Spleen (tissue), 11 donors: ENCODE measurements at regions not wholly inside any gene's neighbourhood (a gene's known extent, or its start where the extent isn't known, plus 50 kb on each side); places are given as distances from the start of the nearest gene placed in this dataset.
"Not testable (repeated sequence)": the region's sequence is repeated elsewhere in the genome, so short reads cannot be mapped to it uniquely, and the experiment has no call there.

ENCODE experiments used
- DNase-seq: peaks from one replicate; pipeline ENCODE4 v3.0.0-alpha.2; 2020
- H3K27ac ChIP-seq, 8 donors: fragments of 200-600 bp; sonication (generic) in 7 of 8; 1 replicate in 4 of 8; 2 replicates in 4 of 8; pipeline versions ENCODE4 v1.5.0 to v1.8.0; 2016 to 2021; ENCODE audit warnings: inconsistent platforms in 4 of 8, mild to moderate bottlenecking in 4 of 8, moderate library complexity in 1 of 8
- H3K27me3 ChIP-seq, 7 donors: fragments of 200-600 bp; sonication (generic) in 6 of 7; replicated peaks in 1 of 7; 1 replicate in 4 of 7; 2 replicates in 3 of 7; pipeline versions ENCODE4 v1.5.0 to v1.8.0; 2016 to 2021; ENCODE audit warnings: inconsistent platforms in 3 of 7, mild to moderate bottlenecking in 1 of 7
- H3K36me3 ChIP-seq, 6 donors: fragments of 200-600 bp; sonication (generic) in 5 of 6; 1 replicate in 4 of 6; 2 replicates in 2 of 6; pipeline versions ENCODE4 v1.5.0 to v1.8.0; 2016 to 2021; ENCODE audit warnings: inconsistent platforms in 2 of 6
- H3K4me1 ChIP-seq, 6 donors: fragments of 200-600 bp; sonication (generic) in 5 of 6; 1 replicate in 3 of 6; 2 replicates in 3 of 6; pipeline versions ENCODE4 v1.5.0 to v1.8.0; 2016 to 2021; ENCODE audit warnings: inconsistent platforms in 3 of 6
- H3K4me3 ChIP-seq, 8 donors: fragments of 200-600 bp; sonication (generic) in 7 of 8; 1 replicate in 4 of 8; 2 replicates in 4 of 8; pipeline versions ENCODE4 v1.5.0 to v1.8.0; 2016 to 2021; ENCODE audit warnings: inconsistent platforms in 4 of 8, mild to moderate bottlenecking in 4 of 8, moderate library complexity in 2 of 8
- H3K9me3 ChIP-seq, 8 donors: fragments of 200-600 bp; sonication (generic) in 7 of 8; 1 replicate in 4 of 8; 2 replicates in 4 of 8; pipeline versions ENCODE4 v1.5.0 to v1.8.0; 2016 to 2021; ENCODE audit warnings: inconsistent platforms in 4 of 8
- CTCF ChIP-seq, 11 experiments: fragments of 200-600 bp in 7 of 11; fragments of 450-650 bp in 4 of 11; sonication (generic) in 4 of 11; IDR thresholded peaks in 8 of 11; conservative IDR thresholded peaks in 3 of 11; 1 replicate in 7 of 11; 2 replicates in 4 of 11; pipeline versions ENCODE4 v1.4.0 to v1.8.0; 2016 to 2021; ENCODE audit warnings: antibody characterized with exemption in 11 of 11, inconsistent platforms in 4 of 11, mild to moderate bottlenecking in 1 of 11
- POLR2A ChIP-seq, 3 donors: fragments of 450-650 bp; IDR thresholded peaks; one replicate each; pipeline ENCODE4 v1.5.1; 2017; ENCODE audit warnings: antibody characterized with exemption in 3 of 3, mild to moderate bottlenecking in 1 of 3
- POLR2AphosphoS5 ChIP-seq, 3 donors: sonication (generic); formaldehyde crosslinking; IDR thresholded peaks; one replicate each; pipeline ENCODE4 v1.5.1; 2017; ENCODE audit warnings: antibody characterized with exemption in 3 of 3
- WGBS, 5 donors: extraction: QIAGEN DNeasy Blood & Tissue Kit in 3 of 5; methylation state at CpG; one replicate each; pipeline versions ENCODE4 v1.1.5 to v1.1.7; 2013 to 2018; 5-methylcytosine and 5-hydroxymethylcytosine counted together
- intact Hi-C: fragments of 100-400 bp; cut with DNase I; formaldehyde crosslinking; loops from one replicate; pipeline ENCODE4 v1.15.0; 2023; ENCODE audit warnings: low total_unique reads
- donor health status: healthy with polysubstance abuse.
- donor health status: DM: no; HTN: no; CAD: no; lungs with moderate emphysema.
- donor health status: DM: no; HTN: no; CAD: no.
- donor health status: Bipolar disorder and iron deficiency.
- donor health status: healthy.
- donor health status: DM: no; HTN: no; CAD: no.
- donor health status: DM: yes; HTN: yes; CAD: no.

- H3K27me3 ChIP-seq: peaks cover 0 to 45% (median 0%) of the 10 kb centered on the region in 7 donors
- no peak overlapping the region for H3K27ac ChIP-seq
- intact Hi-C loops: no loop called here
- no peak overlapping the region for H3K4me3 ChIP-seq
- DNase-seq: no peak
- WGBS, 5 donors: 52 to 57% (median 55%) methylated on average over 4 of the region's 4 CpGs
- H3K36me3 ChIP-seq: no peaks in the 10 kb centered on the region
- no peaks in the 10 kb centered on the region for H3K9me3 ChIP-seq
- peaks cover 4 to 41% (median 23%) of the 10 kb centered on the region in 6 donors for H3K4me1 ChIP-seq
- no peak for TF ChIP-seq POLR2AphosphoS5 (IDR thresholded peaks at IDR 0.05)
- TF ChIP-seq CTCF (IDR thresholded peaks at IDR 0.05 in 8 of 11, conservative IDR thresholded peaks at IDR 0.05 in 3 of 11): no peak
- no peak for TF ChIP-seq POLR2A (IDR thresholded peaks at IDR 0.05)
These were observed 238.9 kb upstream of the ID2 start for GRCh38 chr2:8442833-8443486.

- intact Hi-C loops: no loop called here
- Histone ChIP-seq H3K27me3 (peaks cover 0 to 29% (median 0%) of the 10 kb centered on the region in 7 donors), H3K4me1 (peaks cover 4 to 23% (median 11%) of the 10 kb centered on the region in 6 donors), H3K36me3 (no peaks in the 10 kb centered on the region), H3K9me3 (no peaks in the 10 kb centered on the region), H3K4me3 (no peak overlapping the region), H3K27ac (no peak overlapping the region)
- WGBS, 5 donors: 34 to 52% (median 41%) methylated on average over 4 of the region's 4 CpGs
- TF ChIP-seq POLR2AphosphoS5 (IDR thresholded peaks at IDR 0.05): no peak
- TF ChIP-seq POLR2A (IDR thresholded peaks at IDR 0.05): no peak
- TF ChIP-seq CTCF (IDR thresholded peaks at IDR 0.05 in 8 of 11, conservative IDR thresholded peaks at IDR 0.05 in 3 of 11): no peak
- no peak for DNase-seq
These were observed 236.3 kb upstream of the ID2 start for GRCh38 chr2:8445580-8445979.

GRCh38 chr2:8446751-8447150 is 235.1 kb upstream of the ID2 start:
- not testable (repeated sequence) for H3K4me3 ChIP-seq

GRCh38 chr2:8447610-8448221 is 234.1 kb upstream of the ID2 start:
- 85 to 91% (median 87%) methylated on average over 3 of the region's 3 CpGs for WGBS, 5 donors
- Histone ChIP-seq H3K36me3 (no peaks in the 10 kb centered on the region), H3K9me3 (no peaks in the 10 kb centered on the region), H3K4me1 (peaks cover 0 to 7% (median 3%) of the 10 kb centered on the region in 6 donors), H3K4me3 (no peak overlapping the region), H3K27ac (no peak overlapping the region), H3K27me3 (peaks cover 0 to 33% (median 0%) of the 10 kb centered on the region in 7 donors)
- intact Hi-C loops: no loop called here
- no peak for TF ChIP-seq CTCF (IDR thresholded peaks at IDR 0.05 in 8 of 11, conservative IDR thresholded peaks at IDR 0.05 in 3 of 11)
- TF ChIP-seq POLR2A (IDR thresholded peaks at IDR 0.05): no peak
- TF ChIP-seq POLR2AphosphoS5 (IDR thresholded peaks at IDR 0.05): no peak
- no peak for DNase-seq

More at GRCh38 chr2:8446751-8447150, 235.1 kb upstream of the ID2 start:
- H3K27ac ChIP-seq, H3K9me3 ChIP-seq, intact Hi-C loops, DNase-seq, H3K36me3 ChIP-seq: not testable (repeated sequence)
- Histone ChIP-seq H3K27me3 (peaks cover 0 to 24% (median 0%) of the 10 kb centered on the region in 7 donors), H3K4me1 (peaks cover 2 to 16% (median 11%) of the 10 kb centered on the region in 6 donors)
- WGBS, 5 donors: 76 to 94% (median 84%) methylated on average over 3 of the region's 3 CpGs
